Body of pancreas (tissue), 4 donors: ENCODE measurements at regions not wholly inside any gene's neighbourhood (a gene's known extent, or its start where the extent isn't known, plus 50 kb on each side); places are given as distances from the start of the nearest gene placed in this dataset.

Experiments
- POLR2A ChIP-seq, 3 donors: fragments of 450-650 bp; IDR thresholded peaks; one replicate each; pipeline ENCODE4 v1.6.1; 2016; ENCODE audit warnings: antibody characterized with exemption in 3 of 3, mild to moderate bottlenecking in 2 of 3
- TF ChIP-seq, protein P1 (sequence below), 7 experiments: fragments of 450-650 bp in 4 of 7; fragments of 200-600 bp in 3 of 7; sonication (generic) in 3 of 7; IDR thresholded peaks; one replicate each; pipeline ENCODE4 v1.5.1; 2016 to 2019; ENCODE audit warnings: antibody characterized with exemption in 7 of 7

DNA sequence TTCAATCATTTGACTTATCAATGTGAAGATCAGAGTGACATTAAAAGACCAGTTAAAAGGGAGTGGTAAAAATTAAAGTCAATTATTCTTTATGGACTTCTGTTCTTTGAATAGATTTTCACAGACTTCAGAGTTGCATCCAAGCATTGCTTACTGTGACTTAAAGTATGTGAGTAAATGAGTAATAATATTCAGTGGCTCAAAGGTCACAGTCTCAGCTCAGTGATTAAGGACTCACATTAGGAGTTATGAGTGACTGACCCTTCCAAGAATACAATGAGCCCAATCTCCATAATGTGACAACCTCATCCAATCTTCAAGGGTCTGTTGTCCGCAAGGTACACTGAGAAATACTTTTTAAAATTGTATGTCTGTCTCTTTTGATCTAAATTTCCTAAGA is 811.2 kb downstream of the BRINP1 start:
- TF ChIP-seq POLR2A (IDR thresholded peaks at IDR 0.05): no peak
- TF ChIP-seq, protein P1, sequence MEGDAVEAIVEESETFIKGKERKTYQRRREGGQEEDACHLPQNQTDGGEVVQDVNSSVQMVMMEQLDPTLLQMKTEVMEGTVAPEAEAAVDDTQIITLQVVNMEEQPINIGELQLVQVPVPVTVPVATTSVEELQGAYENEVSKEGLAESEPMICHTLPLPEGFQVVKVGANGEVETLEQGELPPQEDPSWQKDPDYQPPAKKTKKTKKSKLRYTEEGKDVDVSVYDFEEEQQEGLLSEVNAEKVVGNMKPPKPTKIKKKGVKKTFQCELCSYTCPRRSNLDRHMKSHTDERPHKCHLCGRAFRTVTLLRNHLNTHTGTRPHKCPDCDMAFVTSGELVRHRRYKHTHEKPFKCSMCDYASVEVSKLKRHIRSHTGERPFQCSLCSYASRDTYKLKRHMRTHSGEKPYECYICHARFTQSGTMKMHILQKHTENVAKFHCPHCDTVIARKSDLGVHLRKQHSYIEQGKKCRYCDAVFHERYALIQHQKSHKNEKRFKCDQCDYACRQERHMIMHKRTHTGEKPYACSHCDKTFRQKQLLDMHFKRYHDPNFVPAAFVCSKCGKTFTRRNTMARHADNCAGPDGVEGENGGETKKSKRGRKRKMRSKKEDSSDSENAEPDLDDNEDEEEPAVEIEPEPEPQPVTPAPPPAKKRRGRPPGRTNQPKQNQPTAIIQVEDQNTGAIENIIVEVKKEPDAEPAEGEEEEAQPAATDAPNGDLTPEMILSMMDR (IDR thresholded peaks at IDR 0.05): no peak
